ENCODE measurements at regions not wholly inside any gene's neighbourhood (a gene's known extent, or its start where the extent isn't known, plus 50 kb on each side); places are given as distances from the start of the nearest gene placed in this dataset.

GRCh38 chr12:116416166-116416565 lies 138.7 kb upstream of the MED13L start:
- Mint-ChIP-seq H3K4me1 (ENCODE audit: low read depth) (no peaks in the 10 kb centered on the region), H3K9me3 (no peaks in the 10 kb centered on the region), H3K4me3 (no peak overlapping the region), H3K27me3 (ENCODE audit: low read depth) (no peaks in the 10 kb centered on the region), H3K36me3 (ENCODE audit: insufficient read depth) (no peaks in the 10 kb centered on the region)
- no peak for DNase-seq
- no peak for ATAC-seq

- no peak for ATAC-seq
- Mint-ChIP-seq H3K9me3 (peaks cover 7% of the 10 kb centered on the region), H3K36me3 (ENCODE audit: insufficient read depth) (no peaks in the 10 kb centered on the region), H3K27me3 (ENCODE audit: low read depth) (no peaks in the 10 kb centered on the region), H3K4me1 (ENCODE audit: low read depth) (no peaks in the 10 kb centered on the region), H3K4me3 (no peak overlapping the region)
- no peak for DNase-seq
Measured at GRCh38 chr12:116418551-116418950, 140.6 kb upstream of the MAP1LC3B2 start.

- no peaks in the 10 kb centered on the region for H3K4me1 Mint-ChIP-seq (ENCODE audit: low read depth)
- H3K36me3 Mint-ChIP-seq (ENCODE audit: insufficient read depth), result no peaks in the 10 kb centered on the region
- DNase-seq (no peak), ATAC-seq (no peak)
- peaks cover 7% of the 10 kb centered on the region for H3K9me3 Mint-ChIP-seq
- no peak overlapping the region for H3K4me3 Mint-ChIP-seq
- no peaks in the 10 kb centered on the region for H3K27me3 Mint-ChIP-seq (ENCODE audit: low read depth)
Measured at GRCh38 chr12:116420227-116420880, 138.8 kb upstream of the MAP1LC3B2 start.

- Mint-ChIP-seq H3K4me3 (no peak overlapping the region), H3K9me3 (peaks cover 7% of the 10 kb centered on the region), H3K27me3 (ENCODE audit: low read depth) (no peaks in the 10 kb centered on the region), H3K36me3 (ENCODE audit: insufficient read depth) (no peaks in the 10 kb centered on the region), H3K4me1 (ENCODE audit: low read depth) (no peaks in the 10 kb centered on the region)
- ATAC-seq (no peak), DNase-seq (no peak)
Measured at GRCh38 chr12:116421785-116422538, 137.2 kb upstream of the MAP1LC3B2 start.

- H3K4me3 Mint-ChIP-seq, result no peak overlapping the region
- H3K4me1 Mint-ChIP-seq (ENCODE audit: low read depth), result no peaks in the 10 kb centered on the region
- H3K36me3 Mint-ChIP-seq (ENCODE audit: insufficient read depth), result no peaks in the 10 kb centered on the region
- no peak for DNase-seq
- H3K27me3 Mint-ChIP-seq (ENCODE audit: low read depth), result no peaks in the 10 kb centered on the region
- ATAC-seq, result no peak
- peaks cover 7% of the 10 kb centered on the region for H3K9me3 Mint-ChIP-seq
Measured at GRCh38 chr12:116423094-116423493, 136.1 kb upstream of the MAP1LC3B2 start.

GRCh38 chr12:116425256-116426193 lies 133.7 kb upstream of the MAP1LC3B2 start:
- Mint-ChIP-seq H3K4me3 (no peak overlapping the region), H3K9me3 (peaks cover 7% of the 10 kb centered on the region), H3K4me1 (ENCODE audit: low read depth) (no peaks in the 10 kb centered on the region), H3K36me3 (ENCODE audit: insufficient read depth) (no peaks in the 10 kb centered on the region), H3K27me3 (ENCODE audit: low read depth) (no peaks in the 10 kb centered on the region)
- no peak for DNase-seq
- ATAC-seq, result no peak

GRCh38 chr12:116426391-116427136 lies 132.6 kb upstream of the MAP1LC3B2 start:
- Mint-ChIP-seq H3K36me3 (ENCODE audit: insufficient read depth) (no peaks in the 10 kb centered on the region), H3K9me3 (peaks cover 7% of the 10 kb centered on the region), H3K4me3 (no peak overlapping the region), H3K27me3 (ENCODE audit: low read depth) (no peaks in the 10 kb centered on the region), H3K4me1 (ENCODE audit: low read depth) (no peaks in the 10 kb centered on the region)
- ATAC-seq (no peak), DNase-seq (no peak)

- Mint-ChIP-seq H3K4me3 (no peak overlapping the region), H3K36me3 (ENCODE audit: insufficient read depth) (no peaks in the 10 kb centered on the region), H3K27me3 (ENCODE audit: low read depth) (no peaks in the 10 kb centered on the region), H3K9me3 (no peaks in the 10 kb centered on the region), H3K4me1 (ENCODE audit: low read depth) (no peaks in the 10 kb centered on the region)
- DNase-seq, result no peak
- ATAC-seq, result no peak
Measured at GRCh38 chr12:116427200-116427930, 131.8 kb upstream of the MAP1LC3B2 start.

GRCh38 chr12:116429826-116430360 lies 129.3 kb upstream of the MAP1LC3B2 start:
- DNase-seq (no peak), ATAC-seq (no peak)
- Mint-ChIP-seq H3K9me3 (no peaks in the 10 kb centered on the region), H3K4me3 (no peak overlapping the region), H3K36me3 (ENCODE audit: insufficient read depth) (no peaks in the 10 kb centered on the region), H3K4me1 (ENCODE audit: low read depth) (no peaks in the 10 kb centered on the region), H3K27me3 (ENCODE audit: low read depth) (no peaks in the 10 kb centered on the region)

- Mint-ChIP-seq H3K27me3 (ENCODE audit: low read depth) (no peaks in the 10 kb centered on the region), H3K36me3 (ENCODE audit: insufficient read depth) (no peaks in the 10 kb centered on the region), H3K4me3 (no peak overlapping the region), H3K4me1 (ENCODE audit: low read depth) (no peaks in the 10 kb centered on the region), H3K9me3 (no peaks in the 10 kb centered on the region)
- DNase-seq (no peak), ATAC-seq (no peak)
Measured at GRCh38 chr12:116430911-116431565, 128.1 kb upstream of the MAP1LC3B2 start.

- DNase-seq (no peak), ATAC-seq (no peak)
- H3K27me3 Mint-ChIP-seq (ENCODE audit: low read depth), result no peaks in the 10 kb centered on the region
- H3K4me1 Mint-ChIP-seq (ENCODE audit: low read depth), result no peaks in the 10 kb centered on the region
- H3K9me3 Mint-ChIP-seq, result no peaks in the 10 kb centered on the region
- no peak overlapping the region for H3K4me3 Mint-ChIP-seq
- no peaks in the 10 kb centered on the region for H3K36me3 Mint-ChIP-seq (ENCODE audit: insufficient read depth)
Measured at GRCh38 chr12:116431677-116432300, 127.4 kb upstream of the MAP1LC3B2 start.

- no peaks in the 10 kb centered on the region for H3K9me3 Mint-ChIP-seq
- no peaks in the 10 kb centered on the region for H3K4me1 Mint-ChIP-seq (ENCODE audit: low read depth)
- ATAC-seq (no peak), DNase-seq (no peak)
- no peaks in the 10 kb centered on the region for H3K36me3 Mint-ChIP-seq (ENCODE audit: insufficient read depth)
- peaks cover 2% of the 10 kb centered on the region for H3K27me3 Mint-ChIP-seq (ENCODE audit: low read depth)
- H3K4me3 Mint-ChIP-seq, result no peak overlapping the region
Measured at GRCh38 chr12:116432314-116432750, 126.8 kb upstream of the MAP1LC3B2 start.

Data from activated T-cell treated with anti-CD3 and anti-CD28 coated beads, Interleukin-2, amount 50 U/mL, for 4 hours (primary cell).